ENCODE measurements at regions not wholly inside any gene's neighbourhood (a gene's known extent, or its start where the extent isn't known, plus 50 kb on each side); places are given as distances from the start of the nearest gene placed in this dataset.

- TF ChIP-seq EP300 (IDR thresholded peaks at IDR 0.05) (no peak), POLR2AphosphoS5 (IDR thresholded peaks at IDR 0.05) (no peak)
- TF ChIP-seq, protein P1, sequence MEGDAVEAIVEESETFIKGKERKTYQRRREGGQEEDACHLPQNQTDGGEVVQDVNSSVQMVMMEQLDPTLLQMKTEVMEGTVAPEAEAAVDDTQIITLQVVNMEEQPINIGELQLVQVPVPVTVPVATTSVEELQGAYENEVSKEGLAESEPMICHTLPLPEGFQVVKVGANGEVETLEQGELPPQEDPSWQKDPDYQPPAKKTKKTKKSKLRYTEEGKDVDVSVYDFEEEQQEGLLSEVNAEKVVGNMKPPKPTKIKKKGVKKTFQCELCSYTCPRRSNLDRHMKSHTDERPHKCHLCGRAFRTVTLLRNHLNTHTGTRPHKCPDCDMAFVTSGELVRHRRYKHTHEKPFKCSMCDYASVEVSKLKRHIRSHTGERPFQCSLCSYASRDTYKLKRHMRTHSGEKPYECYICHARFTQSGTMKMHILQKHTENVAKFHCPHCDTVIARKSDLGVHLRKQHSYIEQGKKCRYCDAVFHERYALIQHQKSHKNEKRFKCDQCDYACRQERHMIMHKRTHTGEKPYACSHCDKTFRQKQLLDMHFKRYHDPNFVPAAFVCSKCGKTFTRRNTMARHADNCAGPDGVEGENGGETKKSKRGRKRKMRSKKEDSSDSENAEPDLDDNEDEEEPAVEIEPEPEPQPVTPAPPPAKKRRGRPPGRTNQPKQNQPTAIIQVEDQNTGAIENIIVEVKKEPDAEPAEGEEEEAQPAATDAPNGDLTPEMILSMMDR (IDR thresholded peaks at IDR 0.05) = no peak
Measured at GRCh38 chr1:232385221-232385620, 244.7 kb downstream of the SIPA1L2 start.
